ENCODE measurements at regions not wholly inside any gene's neighbourhood (a gene's known extent, or its start where the extent isn't known, plus 50 kb on each side); places are given as distances from the start of the nearest gene placed in this dataset.

- no peaks in the 10 kb centered on the region for H3K4me1 ChIP-seq (ENCODE audit: control insufficient read depth in 1 of 2, low read depth in 2 of 2)
- H3K27ac ChIP-seq = no peak overlapping the region
- H3K27me3 ChIP-seq (replicated peaks; ENCODE audit: insufficient read depth) = peaks cover 16% of the 10 kb centered on the region
- TF ChIP-seq, protein P1, sequence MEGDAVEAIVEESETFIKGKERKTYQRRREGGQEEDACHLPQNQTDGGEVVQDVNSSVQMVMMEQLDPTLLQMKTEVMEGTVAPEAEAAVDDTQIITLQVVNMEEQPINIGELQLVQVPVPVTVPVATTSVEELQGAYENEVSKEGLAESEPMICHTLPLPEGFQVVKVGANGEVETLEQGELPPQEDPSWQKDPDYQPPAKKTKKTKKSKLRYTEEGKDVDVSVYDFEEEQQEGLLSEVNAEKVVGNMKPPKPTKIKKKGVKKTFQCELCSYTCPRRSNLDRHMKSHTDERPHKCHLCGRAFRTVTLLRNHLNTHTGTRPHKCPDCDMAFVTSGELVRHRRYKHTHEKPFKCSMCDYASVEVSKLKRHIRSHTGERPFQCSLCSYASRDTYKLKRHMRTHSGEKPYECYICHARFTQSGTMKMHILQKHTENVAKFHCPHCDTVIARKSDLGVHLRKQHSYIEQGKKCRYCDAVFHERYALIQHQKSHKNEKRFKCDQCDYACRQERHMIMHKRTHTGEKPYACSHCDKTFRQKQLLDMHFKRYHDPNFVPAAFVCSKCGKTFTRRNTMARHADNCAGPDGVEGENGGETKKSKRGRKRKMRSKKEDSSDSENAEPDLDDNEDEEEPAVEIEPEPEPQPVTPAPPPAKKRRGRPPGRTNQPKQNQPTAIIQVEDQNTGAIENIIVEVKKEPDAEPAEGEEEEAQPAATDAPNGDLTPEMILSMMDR (IDR thresholded peaks at IDR 0.05) = no peak
- H3K36me3 ChIP-seq = no peaks in the 10 kb centered on the region
- ATAC-seq (ENCODE audit: insufficient number of reproducible peaks, low FRiP score, low read depth) (no peak), DNase-seq (ENCODE audit: low spot score) (no peak)
- no peak overlapping the region for H3K4me3 ChIP-seq
- no peaks in the 10 kb centered on the region for H3K9me3 ChIP-seq
These were observed 69.7 kb upstream of the WNT4 start for GRCh38 chr1:22212400-22213233.

- Histone ChIP-seq H3K27ac (no peak overlapping the region), H3K4me1 (ENCODE audit: control insufficient read depth in 1 of 2, low read depth in 2 of 2) (no peaks in the 10 kb centered on the region), H3K36me3 (no peaks in the 10 kb centered on the region), H3K27me3 (replicated peaks; ENCODE audit: insufficient read depth) (no peaks in the 10 kb centered on the region), H3K9me3 (no peaks in the 10 kb centered on the region), H3K4me3 (no peak overlapping the region)
- DNase-seq (ENCODE audit: low spot score) = no peak
- no peak for ATAC-seq (ENCODE audit: insufficient number of reproducible peaks, low FRiP score, low read depth)
- TF ChIP-seq, protein P1 (IDR thresholded peaks at IDR 0.05) = no peak
These were observed 73.5 kb upstream of the WNT4 start for GRCh38 chr1:22216210-22216883.

- TF ChIP-seq, protein P1 (IDR thresholded peaks at IDR 0.05) = no peak
- ATAC-seq (ENCODE audit: insufficient number of reproducible peaks, low FRiP score, low read depth) = no peak
- H3K27ac ChIP-seq = no peak overlapping the region
These were observed 74.1 kb upstream of the WNT4 start for GRCh38 chr1:22216966-22217365.

DNA sequence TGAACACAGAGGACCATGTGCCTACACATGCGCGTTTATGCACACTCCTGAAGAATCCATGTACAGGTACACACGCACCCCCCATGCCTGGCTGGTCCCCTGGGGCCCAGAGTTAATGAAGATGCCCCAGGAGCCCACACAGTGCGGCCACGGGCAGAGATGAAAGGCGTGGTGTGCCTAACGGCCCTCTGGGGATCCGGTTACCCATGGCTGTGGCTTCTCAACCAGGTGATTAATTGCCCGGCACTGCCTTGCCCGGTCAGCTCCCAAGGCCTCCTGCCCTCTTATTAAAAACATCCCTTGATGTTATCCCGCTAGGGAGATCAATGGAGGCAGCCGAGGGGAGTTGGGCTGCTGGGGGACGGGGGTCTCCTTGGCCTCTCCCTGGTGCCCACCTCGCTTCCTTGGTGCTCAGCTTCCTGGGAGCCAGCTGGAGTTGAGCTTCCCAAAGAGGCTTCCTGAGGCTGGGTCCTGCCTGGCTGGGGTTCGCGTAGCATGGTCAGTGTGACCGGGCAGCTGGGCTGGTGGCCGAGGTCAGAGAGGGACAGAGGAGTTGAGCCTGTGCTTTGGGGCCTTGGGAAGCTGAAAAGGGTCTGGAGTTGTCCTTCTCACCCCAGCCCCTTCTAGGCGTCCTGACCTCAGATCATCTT lies 75.0 kb upstream of the WNT4 start:
- Histone ChIP-seq H3K4me3 (no peak overlapping the region), H3K9me3 (no peaks in the 10 kb centered on the region), H3K4me1 (ENCODE audit: control insufficient read depth in 1 of 2, low read depth in 2 of 2) (no peaks in the 10 kb centered on the region), H3K27me3 (replicated peaks; ENCODE audit: insufficient read depth) (no peaks in the 10 kb centered on the region), H3K27ac (no peak overlapping the region), H3K36me3 (no peaks in the 10 kb centered on the region)
- DNase-seq (ENCODE audit: low spot score) (no peak), ATAC-seq (ENCODE audit: insufficient number of reproducible peaks, low FRiP score, low read depth) (no peak)
- TF ChIP-seq, protein P1 (IDR thresholded peaks at IDR 0.05) = no peak

More at GRCh38 chr1:22216966-22217365, 74.1 kb upstream of the WNT4 start:
- no peaks in the 10 kb centered on the region for H3K27me3 ChIP-seq (replicated peaks; ENCODE audit: insufficient read depth)
- DNase-seq (ENCODE audit: low spot score) = no peak
- H3K9me3 ChIP-seq = no peaks in the 10 kb centered on the region
- H3K4me1 ChIP-seq (ENCODE audit: control insufficient read depth in 1 of 2, low read depth in 2 of 2) = no peaks in the 10 kb centered on the region
- H3K4me3 ChIP-seq = no peak overlapping the region
- H3K36me3 ChIP-seq = no peaks in the 10 kb centered on the region

DNA sequence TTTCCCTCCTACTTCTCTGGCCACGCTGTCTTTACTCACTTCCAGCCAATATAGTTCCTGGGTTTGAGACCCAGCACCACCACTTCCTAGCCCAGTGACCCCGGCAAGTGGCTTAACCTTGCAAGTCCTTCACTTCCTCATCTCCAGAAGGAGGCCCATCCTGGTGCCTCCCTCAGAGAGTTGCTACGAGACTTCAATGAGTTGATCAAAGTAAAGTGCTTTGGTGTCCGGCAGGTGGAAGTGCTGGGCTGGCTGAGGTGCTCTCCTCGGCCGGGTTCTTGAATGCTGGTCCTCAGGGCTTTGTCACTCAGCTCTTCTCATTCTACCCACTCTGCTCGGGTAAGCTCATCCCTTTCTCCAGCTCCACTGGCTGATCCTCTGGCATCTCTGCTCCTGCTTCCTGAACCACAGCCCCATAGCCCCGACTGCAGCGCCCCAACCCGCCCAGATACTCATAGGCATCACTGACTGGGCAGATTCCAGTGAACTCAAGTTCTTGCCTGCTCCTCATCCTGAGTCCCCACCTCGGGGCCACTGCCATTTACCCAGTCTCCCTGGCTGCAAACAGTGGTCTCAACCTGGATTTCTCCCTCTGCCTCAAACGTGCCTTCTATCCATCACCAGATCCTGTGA lies 75.8 kb upstream of the WNT4 start:
- no peak overlapping the region for H3K27ac ChIP-seq

More for the DNA sequence above, 75.8 kb upstream of the WNT4 start:
- H3K4me3 ChIP-seq = no peak overlapping the region
- no peaks in the 10 kb centered on the region for H3K36me3 ChIP-seq
- no peak for DNase-seq (ENCODE audit: low spot score)
- TF ChIP-seq, protein P1 (IDR thresholded peaks at IDR 0.05) = no peak
- H3K27me3 ChIP-seq (replicated peaks; ENCODE audit: insufficient read depth) = no peaks in the 10 kb centered on the region
- no peaks in the 10 kb centered on the region for H3K9me3 ChIP-seq
- H3K4me1 ChIP-seq (ENCODE audit: control insufficient read depth in 1 of 2, low read depth in 2 of 2) = no peaks in the 10 kb centered on the region
- ATAC-seq (ENCODE audit: insufficient number of reproducible peaks, low FRiP score, low read depth) = no peak

Data from thoracic aorta (tissue), 2 donors.